SH-SY5Y (cell line): ENCODE measurements at regions not wholly inside any gene's neighbourhood (a gene's known extent, or its start where the extent isn't known, plus 50 kb on each side); places are given as distances from the start of the nearest gene placed in this dataset.

Experiments
- GATA2 ChIP-seq: IDR thresholded peaks from 2 replicates; pipeline ENCODE4 v1.6.1; 2011; ENCODE audit warnings: mild to moderate bottlenecking, low read depth, low read length
- GATA3 ChIP-seq: IDR thresholded peaks from 2 replicates; pipeline ENCODE4 v1.6.1; 2011; ENCODE audit warnings: low read depth, mild to moderate bottlenecking, low read length, moderate library complexity

DNA sequence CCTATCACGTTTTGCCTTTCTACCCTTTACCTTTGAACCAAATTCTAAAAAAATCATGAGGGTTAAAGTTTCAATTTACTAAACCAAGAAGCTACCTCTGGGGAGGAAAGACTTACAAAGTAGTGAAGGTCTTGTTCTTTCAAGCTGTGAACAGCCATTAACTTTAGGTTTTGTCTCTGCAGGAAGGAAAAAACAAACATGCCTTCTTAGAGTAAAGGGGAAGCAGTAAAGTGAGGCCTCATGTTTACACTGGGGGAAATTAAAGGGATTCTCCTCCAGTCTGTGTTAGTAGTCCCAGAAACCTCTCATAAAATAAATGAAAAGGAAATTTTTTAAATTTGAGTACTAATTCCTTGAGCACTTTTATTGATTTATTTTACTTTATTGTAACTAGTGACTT lies 780.2 kb upstream of the ADGRL2 start:
- TF ChIP-seq GATA2 (no peak), GATA3 (no peak)
